Upper lobe of right lung (tissue), 1 donor: ENCODE measurements at regions not wholly inside any gene's neighbourhood (a gene's known extent, or its start where the extent isn't known, plus 50 kb on each side); places are given as distances from the start of the nearest gene placed in this dataset.

Source experiments
- ATAC-seq: fragments of 200-7000 bp; cut with Tn5 transposase; one replicate; pipeline ENCODE4 v1.9.1; 2020; ENCODE audit warnings: mild to moderate bottlenecking, moderate library complexity
- DNase-seq: peaks from one replicate; pipeline ENCODE4 v3.0.0-alpha.2; 2020
- H3K27ac ChIP-seq: fragments of 200-600 bp; one replicate; pipeline ENCODE4 v1.8.0; 2022
- H3K27me3 ChIP-seq: fragments of 200-600 bp; one replicate; pipeline ENCODE4 v1.8.0; 2022; ENCODE audit warnings: mild to moderate bottlenecking
- H3K36me3 ChIP-seq: fragments of 200-600 bp; one replicate; pipeline ENCODE4 v1.8.0; 2022
- H3K4me1 ChIP-seq: fragments of 200-600 bp; one replicate; pipeline ENCODE4 v1.8.0; 2022
- H3K4me3 ChIP-seq: fragments of 200-600 bp; one replicate; pipeline ENCODE4 v1.8.0; 2022; ENCODE audit warnings: mild to moderate bottlenecking
- H3K9me3 ChIP-seq: fragments of 200-600 bp; one replicate; pipeline ENCODE4 v1.8.0; 2022
- intact Hi-C: fragments of 100-400 bp; cut with DNase I; formaldehyde crosslinking; loops from one replicate; pipeline ENCODE4 v1.11.0; 2022
- TF ChIP-seq, protein P1 (sequence below): fragments of 200-600 bp; IDR thresholded peaks from one replicate; pipeline ENCODE4 v1.8.0; 2022; ENCODE audit warnings: antibody characterized with exemption
- donor health status: DM: no; HTN: yes; CAD: no; lungs with severe emphysema.

GRCh38 chr2:21939967-21940366 lies 816.2 kb downstream of the TDRD15 start:
- no peaks in the 10 kb centered on the region for H3K4me1 ChIP-seq
- H3K27me3 ChIP-seq, result no peaks in the 10 kb centered on the region
- intact Hi-C loops, result no loop called here
- H3K4me3 ChIP-seq, result no peak overlapping the region
- H3K9me3 ChIP-seq, result no peaks in the 10 kb centered on the region
- no peaks in the 10 kb centered on the region for H3K36me3 ChIP-seq
- ATAC-seq, result no peak
- H3K27ac ChIP-seq, result no peak overlapping the region
- TF ChIP-seq, protein P1, sequence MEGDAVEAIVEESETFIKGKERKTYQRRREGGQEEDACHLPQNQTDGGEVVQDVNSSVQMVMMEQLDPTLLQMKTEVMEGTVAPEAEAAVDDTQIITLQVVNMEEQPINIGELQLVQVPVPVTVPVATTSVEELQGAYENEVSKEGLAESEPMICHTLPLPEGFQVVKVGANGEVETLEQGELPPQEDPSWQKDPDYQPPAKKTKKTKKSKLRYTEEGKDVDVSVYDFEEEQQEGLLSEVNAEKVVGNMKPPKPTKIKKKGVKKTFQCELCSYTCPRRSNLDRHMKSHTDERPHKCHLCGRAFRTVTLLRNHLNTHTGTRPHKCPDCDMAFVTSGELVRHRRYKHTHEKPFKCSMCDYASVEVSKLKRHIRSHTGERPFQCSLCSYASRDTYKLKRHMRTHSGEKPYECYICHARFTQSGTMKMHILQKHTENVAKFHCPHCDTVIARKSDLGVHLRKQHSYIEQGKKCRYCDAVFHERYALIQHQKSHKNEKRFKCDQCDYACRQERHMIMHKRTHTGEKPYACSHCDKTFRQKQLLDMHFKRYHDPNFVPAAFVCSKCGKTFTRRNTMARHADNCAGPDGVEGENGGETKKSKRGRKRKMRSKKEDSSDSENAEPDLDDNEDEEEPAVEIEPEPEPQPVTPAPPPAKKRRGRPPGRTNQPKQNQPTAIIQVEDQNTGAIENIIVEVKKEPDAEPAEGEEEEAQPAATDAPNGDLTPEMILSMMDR, result no peak
- no peak for DNase-seq

DNA sequence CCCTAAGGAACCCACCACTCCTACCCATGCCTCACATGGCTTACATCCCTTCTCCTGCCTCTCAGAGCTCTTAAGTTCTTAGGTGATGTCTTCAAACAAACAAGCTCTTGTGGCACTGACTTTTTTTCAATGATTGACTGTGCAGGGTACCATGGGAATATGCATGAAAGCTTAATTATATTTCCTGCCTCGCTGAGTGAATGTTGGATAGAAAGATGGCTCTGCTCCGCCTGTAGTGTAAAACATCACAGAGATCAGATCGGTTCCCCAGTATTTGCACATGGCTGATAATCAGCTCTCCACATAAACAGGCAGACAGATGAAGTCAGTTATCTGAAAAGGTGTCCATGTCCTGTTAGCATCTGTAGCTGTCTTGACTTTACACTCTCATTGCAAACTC lies 820.8 kb downstream of the TDRD15 start:
- Histone ChIP-seq H3K4me3 (no peak overlapping the region), H3K4me1 (no peaks in the 10 kb centered on the region), H3K27me3 (no peaks in the 10 kb centered on the region), H3K36me3 (no peaks in the 10 kb centered on the region), H3K9me3 (no peaks in the 10 kb centered on the region), H3K27ac (no peak overlapping the region)
- no peak for ATAC-seq
- intact Hi-C loops, result no loop called here
- TF ChIP-seq, protein P1, result no peak
- no peak for DNase-seq

DNA sequence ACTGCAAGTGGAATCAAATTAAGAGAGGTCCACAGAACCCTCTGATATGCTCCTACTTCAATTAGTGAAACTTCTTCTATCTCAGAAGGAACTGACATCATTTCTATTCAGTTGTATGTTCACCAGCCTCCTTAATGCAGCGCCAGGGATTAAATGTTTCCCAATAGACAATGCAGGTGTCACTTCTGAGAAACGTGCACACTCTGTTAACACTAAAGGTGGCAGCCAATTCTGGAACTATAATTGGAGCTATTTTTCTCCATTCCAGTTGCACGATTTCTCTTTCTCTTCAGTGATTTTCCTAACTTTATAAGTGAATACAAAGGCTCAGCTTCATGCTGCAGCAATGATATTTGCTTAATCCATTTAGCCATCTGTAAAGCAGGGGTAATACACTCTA lies 821.9 kb downstream of the TDRD15 start:
- ATAC-seq (no peak), DNase-seq (no peak)
- TF ChIP-seq, protein P1, result no peak
- H3K4me1 ChIP-seq, result no peaks in the 10 kb centered on the region
- H3K36me3 ChIP-seq, result no peaks in the 10 kb centered on the region
- H3K4me3 ChIP-seq, result no peak overlapping the region
- intact Hi-C loops, result no loop called here
- no peaks in the 10 kb centered on the region for H3K27me3 ChIP-seq
- H3K9me3 ChIP-seq, result no peaks in the 10 kb centered on the region
- no peak overlapping the region for H3K27ac ChIP-seq

- H3K27ac ChIP-seq, result no peak overlapping the region
- DNase-seq, result no peak
- no peak overlapping the region for H3K4me3 ChIP-seq
- H3K4me1 ChIP-seq, result no peaks in the 10 kb centered on the region
- H3K27me3 ChIP-seq, result no peaks in the 10 kb centered on the region
- TF ChIP-seq, protein P1, result no peak
- no peak for ATAC-seq
- intact Hi-C loops, result no loop called here
- no peaks in the 10 kb centered on the region for H3K9me3 ChIP-seq
- H3K36me3 ChIP-seq, result no peaks in the 10 kb centered on the region
Measured at GRCh38 chr2:21947046-21947445, 823.3 kb downstream of the TDRD15 start.

- Histone ChIP-seq H3K9me3 (no peaks in the 10 kb centered on the region), H3K36me3 (no peaks in the 10 kb centered on the region), H3K27ac (no peak overlapping the region), H3K27me3 (no peaks in the 10 kb centered on the region), H3K4me3 (no peak overlapping the region), H3K4me1 (no peaks in the 10 kb centered on the region)
- intact Hi-C loops, result no loop called here
- TF ChIP-seq, protein P1, result no peak
- DNase-seq, result no peak
- ATAC-seq, result no peak
Measured at GRCh38 chr2:21966139-21966538, 842.4 kb downstream of the TDRD15 start.

GRCh38 chr2:21970971-21971370 lies 847.2 kb downstream of the TDRD15 start:
- no peak overlapping the region for H3K27ac ChIP-seq
- H3K4me1 ChIP-seq, result no peaks in the 10 kb centered on the region
- H3K4me3 ChIP-seq, result no peak overlapping the region
- no peak for ATAC-seq
- no peak for DNase-seq
- TF ChIP-seq, protein P1, result no peak
- no peaks in the 10 kb centered on the region for H3K9me3 ChIP-seq
- H3K27me3 ChIP-seq, result no peaks in the 10 kb centered on the region
- H3K36me3 ChIP-seq, result no peaks in the 10 kb centered on the region
- intact Hi-C loops, result no loop called here
